DMS 273 treated with DMSO at 0.1 percent for 48 hours (cell line): ENCODE measurements at regions not wholly inside any gene's neighbourhood (a gene's known extent, or its start where the extent isn't known, plus 50 kb on each side); places are given as distances from the start of the nearest gene placed in this dataset.
"Not testable (repeated sequence)": the region's sequence is repeated elsewhere in the genome, so short reads cannot be mapped to it uniquely, and the experiment has no call there.

ENCODE experiments used
- DNase-seq: peaks from one replicate; lab custom pipeline; 2025; lab: John Stamatoyannopoulos, UW

GRCh38 chr1:224791362-224791941, 138.0 kb upstream of the DNAH14 start:
- no peak for DNase-seq

GRCh38 chr1:224795591-224795990, 133.9 kb upstream of the DNAH14 start:
- DNase-seq = no peak

- peak; percentile 55 for DNase-seq
Measured at GRCh38 chr1:224799083-224799482, 130.4 kb upstream of the DNAH14 start.

GRCh38 chr1:224800486-224801119, 128.9 kb upstream of the DNAH14 start:
- DNase-seq = peak; percentile 99

GRCh38 chr1:224801844-224802490, 127.5 kb upstream of the DNAH14 start:
- DNase-seq = no peak

GRCh38 chr1:224802617-224803016, 126.9 kb upstream of the DNAH14 start:
- DNase-seq = no peak

GRCh38 chr1:224804220-224804619, 125.3 kb upstream of the DNAH14 start:
- DNase-seq = no peak

GRCh38 chr1:224805889-224806288, 123.6 kb upstream of the DNAH14 start:
- DNase-seq = no peak

GRCh38 chr1:224809137-224809536, 120.3 kb upstream of the DNAH14 start:
- DNase-seq = no peak

- DNase-seq = no peak
Measured at GRCh38 chr1:224809613-224810012, 119.9 kb upstream of the DNAH14 start.

- DNase-seq = no peak
Measured at GRCh38 chr1:224811564-224811963, 117.9 kb upstream of the DNAH14 start.

GRCh38 chr1:224815647-224816046, 113.8 kb upstream of the DNAH14 start:
- no peak for DNase-seq

- DNase-seq = no peak
Measured at GRCh38 chr1:224816062-224816461, 113.4 kb upstream of the DNAH14 start.

- no peak for DNase-seq
Measured at GRCh38 chr1:224817382-224817781, 112.1 kb upstream of the DNAH14 start.

- DNase-seq = no peak
Measured at GRCh38 chr1:224819861-224820260, 109.6 kb upstream of the DNAH14 start.

GRCh38 chr1:224820341-224820740, 109.1 kb upstream of the DNAH14 start:
- no peak for DNase-seq

GRCh38 chr1:224821751-224822150, 107.7 kb upstream of the DNAH14 start:
- not testable (repeated sequence) for DNase-seq

- no peak for DNase-seq
Measured at GRCh38 chr1:224825525-224826000, 103.9 kb upstream of the DNAH14 start.

GRCh38 chr1:224828691-224829090, 100.8 kb upstream of the DNAH14 start:
- no peak for DNase-seq

- no peak for DNase-seq
Measured at GRCh38 chr1:224831501-224831900, 98.0 kb upstream of the DNAH14 start.

- not testable (repeated sequence) for DNase-seq
Measured at GRCh38 chr1:224839648-224840300, 89.7 kb upstream of the DNAH14 start.

- DNase-seq = not testable (repeated sequence)
Measured at GRCh38 chr1:224841803-224842202, 87.7 kb upstream of the DNAH14 start.
